ENCODE measurements at regions not wholly inside any gene's neighbourhood (a gene's known extent, or its start where the extent isn't known, plus 50 kb on each side); places are given as distances from the start of the nearest gene placed in this dataset.

DNA sequence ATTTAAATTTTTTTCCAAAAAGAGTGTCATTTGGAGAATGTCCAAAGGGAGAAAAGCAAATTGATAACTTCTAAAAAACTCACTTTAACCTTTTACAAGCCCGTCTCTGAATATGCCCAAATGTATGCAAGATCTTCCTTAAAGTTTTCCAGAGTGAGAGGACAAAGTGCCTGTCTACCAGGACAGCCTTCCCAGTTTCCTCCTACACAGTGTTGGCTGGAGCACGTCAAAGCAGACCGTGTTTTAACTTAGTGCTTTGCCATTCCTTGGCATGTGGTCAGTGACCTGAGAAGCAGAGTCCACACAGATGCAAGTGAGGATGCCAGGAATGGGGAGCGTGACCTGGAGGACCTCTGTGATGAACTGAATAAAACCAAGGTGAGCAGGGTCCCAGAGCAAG, 245.7 kb downstream of the FAM43A start:
- no peak overlapping the region for H3K27ac ChIP-seq
- no peaks in the 10 kb centered on the region for H3K27me3 ChIP-seq
- DNase-seq, result no peak
- no peaks in the 10 kb centered on the region for H3K36me3 ChIP-seq
- H3K4me3 ChIP-seq, result no peak overlapping the region
- no peaks in the 10 kb centered on the region for H3K4me1 ChIP-seq
- H3K9me3 ChIP-seq (replicated peaks), result no peaks in the 10 kb centered on the region; the same call in 1 of the 2 replicates

- Histone ChIP-seq H3K4me3 (no peak overlapping the region), H3K36me3 (no peaks in the 10 kb centered on the region), H3K27ac (no peak overlapping the region), H3K9me3 (replicated peaks) (no peaks in the 10 kb centered on the region; the same call in 1 of the 2 replicates), H3K27me3 (no peaks in the 10 kb centered on the region), H3K4me1 (no peaks in the 10 kb centered on the region)
- DNase-seq, result no peak
Observed at GRCh38 chr3:194931865-194932264, 246.2 kb downstream of the FAM43A start.

GRCh38 chr3:194933465-194933864, 247.8 kb downstream of the FAM43A start:
- H3K27me3 ChIP-seq, result no peaks in the 10 kb centered on the region
- H3K27ac ChIP-seq, result no peak overlapping the region
- H3K4me3 ChIP-seq, result no peak overlapping the region
- no peaks in the 10 kb centered on the region; the same call in 1 of the 2 replicates for H3K9me3 ChIP-seq (replicated peaks)
- DNase-seq, result no peak
- no peaks in the 10 kb centered on the region for H3K4me1 ChIP-seq
- H3K36me3 ChIP-seq, result no peaks in the 10 kb centered on the region

- DNase-seq, result no peak
- H3K27me3 ChIP-seq, result no peaks in the 10 kb centered on the region
- no peaks in the 10 kb centered on the region for H3K4me1 ChIP-seq
- no peaks in the 10 kb centered on the region; the same call in 1 of the 2 replicates for H3K9me3 ChIP-seq (replicated peaks)
- H3K4me3 ChIP-seq, result no peak overlapping the region
- H3K27ac ChIP-seq, result no peak overlapping the region
- H3K36me3 ChIP-seq, result no peaks in the 10 kb centered on the region
Observed at GRCh38 chr3:194935061-194935460, 249.4 kb downstream of the FAM43A start.

DNA sequence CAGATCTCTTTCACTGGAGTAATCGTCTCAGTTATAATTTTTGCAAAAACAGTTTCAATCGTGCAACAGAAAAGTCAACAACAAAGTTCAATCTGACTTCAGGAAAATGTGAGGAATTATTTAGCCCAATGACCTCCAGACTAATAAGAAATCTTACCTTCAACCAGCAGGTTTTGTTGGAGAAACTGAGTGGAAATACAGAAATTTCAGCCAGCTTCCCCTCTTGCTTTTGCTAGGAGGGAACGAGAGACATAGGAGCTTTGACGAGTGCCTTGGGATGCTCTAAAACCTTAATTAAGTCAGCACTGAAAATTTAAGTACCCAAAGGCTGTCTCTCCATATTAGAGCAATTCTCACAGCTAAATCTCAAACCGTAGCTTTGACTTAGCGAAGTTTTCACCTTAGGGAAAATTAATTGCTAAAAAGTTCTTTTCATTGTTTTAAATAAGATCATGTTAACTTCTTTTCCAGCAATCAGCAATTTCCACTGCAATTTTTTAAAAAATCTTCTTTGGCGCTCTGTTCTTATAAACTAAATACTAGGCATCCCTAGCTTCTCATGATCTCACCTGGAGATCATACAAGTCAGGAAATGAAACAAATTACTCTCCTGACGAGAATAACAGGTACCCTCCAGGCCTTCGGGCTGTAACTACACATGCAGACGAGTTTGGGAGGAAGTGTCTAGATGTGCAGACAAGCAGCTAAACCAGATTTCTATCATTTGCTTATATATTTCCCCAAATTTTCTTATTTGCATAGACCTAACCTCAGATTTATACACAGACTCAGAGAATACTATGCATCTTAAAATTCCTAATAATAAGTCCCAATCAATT, 250.2 kb downstream of the FAM43A start:
- no peak overlapping the region for H3K27ac ChIP-seq
- H3K36me3 ChIP-seq, result no peaks in the 10 kb centered on the region
- no peak overlapping the region for H3K4me3 ChIP-seq
- no peaks in the 10 kb centered on the region for H3K4me1 ChIP-seq
- no peaks in the 10 kb centered on the region for H3K27me3 ChIP-seq
- H3K9me3 ChIP-seq (replicated peaks), result no peaks in the 10 kb centered on the region; the same call in 1 of the 2 replicates
- DNase-seq, result no peak

DNA sequence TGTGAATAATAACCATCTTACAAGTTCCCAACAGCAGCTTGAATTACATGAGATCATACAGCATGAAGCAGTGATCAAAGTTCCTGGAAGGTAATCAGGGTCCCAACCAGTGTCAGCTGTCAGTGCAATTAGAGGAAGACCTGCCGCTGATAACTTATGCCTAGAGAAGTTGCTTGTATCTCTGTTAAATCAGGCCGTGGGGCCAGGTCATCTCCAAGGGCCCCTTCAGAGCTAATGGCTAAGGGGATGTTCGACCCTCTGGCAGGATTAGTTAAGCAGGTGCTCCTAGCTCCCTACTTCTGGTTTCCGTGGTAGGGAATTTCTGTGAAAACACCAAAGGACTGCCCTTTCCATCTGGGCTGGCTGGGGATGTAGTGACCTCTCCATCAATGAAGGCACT, 251.0 kb downstream of the FAM43A start:
- Histone ChIP-seq H3K36me3 (no peaks in the 10 kb centered on the region), H3K4me1 (no peaks in the 10 kb centered on the region), H3K27me3 (no peaks in the 10 kb centered on the region), H3K4me3 (no peak overlapping the region), H3K9me3 (replicated peaks) (no peaks in the 10 kb centered on the region; the same call in 1 of the 2 replicates), H3K27ac (no peak overlapping the region)
- DNase-seq, result no peak

DNA sequence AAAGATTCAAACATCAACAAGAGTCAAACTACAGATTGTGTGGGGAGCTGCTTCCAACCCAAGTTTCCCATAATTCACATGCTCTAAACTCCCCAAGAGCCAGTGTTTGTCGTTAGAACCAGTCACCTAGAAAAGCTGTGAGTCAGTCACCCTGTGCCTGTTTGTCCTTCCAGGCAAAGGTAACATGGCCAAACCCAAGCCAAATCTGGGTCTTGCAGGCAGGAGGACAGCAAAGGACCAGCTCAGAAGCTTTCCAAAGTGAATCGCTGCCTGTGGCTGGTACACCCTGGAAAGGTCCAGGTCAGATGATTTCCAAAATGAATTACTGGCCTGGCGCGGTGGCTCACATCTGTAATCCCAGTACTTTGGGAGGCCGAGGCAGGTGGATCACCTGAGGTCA, 251.5 kb downstream of the FAM43A start:
- no peak for DNase-seq
- no peak overlapping the region for H3K4me3 ChIP-seq
- H3K27ac ChIP-seq, result no peak overlapping the region
- H3K4me1 ChIP-seq, result no peaks in the 10 kb centered on the region
- no peaks in the 10 kb centered on the region for H3K27me3 ChIP-seq
- H3K9me3 ChIP-seq (replicated peaks), result no peaks in the 10 kb centered on the region; the same call in 1 of the 2 replicates
- no peaks in the 10 kb centered on the region for H3K36me3 ChIP-seq

DNA sequence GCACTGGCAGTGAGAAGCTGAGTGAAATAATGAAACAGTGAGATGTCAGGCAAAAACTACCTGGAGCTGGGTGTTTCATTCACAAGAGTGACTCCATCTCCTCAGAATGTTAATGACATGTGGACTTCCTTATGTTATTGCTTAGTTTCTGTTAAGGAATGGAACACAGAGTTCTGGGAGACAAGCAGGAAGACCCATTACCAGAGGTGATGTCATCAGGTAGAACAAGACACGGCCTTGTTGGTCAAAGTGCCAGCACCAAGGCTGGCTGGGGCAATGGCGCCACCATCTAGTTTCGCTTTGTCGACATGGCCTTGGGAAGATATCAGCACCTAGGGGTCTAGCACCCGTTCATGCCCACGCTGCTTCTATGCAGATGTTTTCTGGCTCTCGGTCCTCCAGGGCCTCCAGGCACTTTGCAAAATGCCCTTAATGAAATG, 252.2 kb downstream of the FAM43A start:
- no peak for DNase-seq
- Histone ChIP-seq H3K4me1 (no peaks in the 10 kb centered on the region), H3K36me3 (no peaks in the 10 kb centered on the region), H3K27ac (no peak overlapping the region), H3K27me3 (no peaks in the 10 kb centered on the region), H3K9me3 (replicated peaks) (no peaks in the 10 kb centered on the region; the same call in 1 of the 2 replicates), H3K4me3 (no peak overlapping the region)

DNA sequence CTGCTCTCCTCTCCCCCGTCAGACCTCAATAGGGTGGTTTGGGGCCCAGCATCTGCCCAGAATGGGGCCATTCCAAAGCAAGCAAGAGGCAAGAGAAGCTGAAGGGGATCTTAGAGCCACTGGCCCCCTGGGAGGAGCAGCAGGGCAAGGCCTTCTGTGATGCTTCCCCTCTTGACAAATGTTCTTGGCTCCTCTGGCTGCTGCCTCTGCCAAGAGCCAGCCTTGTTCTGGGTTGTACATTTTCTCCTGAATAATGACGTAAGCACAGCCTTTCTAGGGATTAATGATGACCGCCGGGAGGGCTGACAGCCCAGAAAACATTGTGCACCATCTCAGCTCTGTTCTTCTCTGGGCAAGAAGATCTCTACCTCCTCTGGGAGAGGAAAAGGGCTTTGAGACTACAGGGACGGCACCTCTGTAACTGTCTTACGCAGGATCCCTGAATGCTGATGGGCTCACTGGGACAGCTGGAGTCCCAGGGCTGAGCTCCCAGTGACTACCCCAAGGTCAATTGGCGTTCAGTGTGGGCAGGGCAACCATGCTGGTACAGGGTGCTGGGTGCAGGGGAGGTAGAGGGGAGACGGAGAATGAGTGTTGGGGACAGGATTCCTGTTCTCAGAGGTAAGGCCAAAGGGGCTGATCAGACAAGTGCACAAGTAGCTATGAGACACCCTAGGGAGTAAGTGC, 253.3 kb downstream of the FAM43A start:
- Histone ChIP-seq H3K36me3 (no peaks in the 10 kb centered on the region), H3K9me3 (replicated peaks) (no peaks in the 10 kb centered on the region), H3K4me3 (no peak overlapping the region), H3K27me3 (no peaks in the 10 kb centered on the region), H3K27ac (no peak overlapping the region), H3K4me1 (no peaks in the 10 kb centered on the region)
- no peak for DNase-seq

DNA sequence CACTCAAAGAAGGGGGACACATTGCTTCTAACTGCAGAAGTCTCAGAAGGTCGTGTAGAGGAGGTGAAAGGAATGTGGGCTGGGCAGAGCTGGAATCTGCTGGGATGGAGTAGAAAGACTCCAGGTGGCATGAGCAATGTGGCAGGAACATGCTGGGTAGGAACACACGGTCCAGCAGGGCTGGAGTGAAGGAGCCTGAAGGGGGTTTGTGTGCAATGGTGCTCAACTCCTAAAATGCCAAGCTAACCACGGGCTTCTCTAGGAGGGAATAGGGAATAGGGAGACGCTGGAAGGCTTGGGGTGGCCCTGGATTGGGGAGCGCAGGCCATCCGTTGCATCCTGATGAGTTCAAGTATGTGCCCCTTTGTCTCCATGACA, 253.8 kb downstream of the FAM43A start:
- H3K36me3 ChIP-seq, result no peaks in the 10 kb centered on the region
- DNase-seq, result no peak

DNA sequence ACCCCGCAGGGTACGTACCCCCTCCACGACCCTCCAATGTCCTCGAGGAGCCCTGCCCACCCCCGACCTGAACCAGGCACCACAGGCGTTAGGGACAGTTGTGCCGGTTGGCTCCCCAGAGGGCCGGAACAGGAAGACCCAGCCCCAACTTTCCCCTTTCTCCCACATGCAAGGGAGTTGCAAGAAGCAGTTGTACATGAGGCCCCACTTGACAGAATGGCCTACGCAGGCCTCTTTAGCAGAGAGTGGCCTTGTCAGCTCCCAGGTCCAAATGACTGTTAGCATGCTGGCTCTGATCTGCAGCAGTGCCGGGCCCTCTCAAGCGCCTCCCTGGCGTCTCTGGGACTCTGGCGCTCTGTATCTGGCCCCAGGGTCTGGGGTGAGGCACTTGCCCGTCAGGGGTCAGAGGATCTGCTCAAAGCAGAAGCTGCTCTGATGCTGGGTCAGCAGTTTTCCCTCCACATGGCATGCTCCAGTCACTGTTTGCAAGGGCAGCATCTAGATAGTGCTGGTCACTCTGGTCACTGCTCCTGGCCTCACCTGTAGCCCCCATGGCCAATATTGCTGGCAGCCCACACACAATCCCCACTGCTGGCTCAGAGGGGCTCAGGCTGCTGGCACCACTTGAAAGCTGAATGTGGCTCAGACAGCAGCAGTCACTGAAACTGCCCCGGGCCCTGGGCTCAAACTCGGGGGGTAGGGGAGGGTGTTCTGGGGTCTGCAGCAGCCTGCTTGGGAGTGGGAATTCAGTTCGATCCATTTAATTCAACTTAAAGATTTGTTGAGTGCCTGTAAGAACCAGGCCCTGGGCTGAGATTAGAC, 254.5 kb downstream of the FAM43A start:
- no peak for DNase-seq
- Histone ChIP-seq H3K36me3 (no peaks in the 10 kb centered on the region), H3K27ac (no peak overlapping the region), H3K27me3 (no peaks in the 10 kb centered on the region), H3K9me3 (replicated peaks) (no peaks in the 10 kb centered on the region), H3K4me3 (no peak overlapping the region), H3K4me1 (no peaks in the 10 kb centered on the region)

More for the DNA sequence above, 253.8 kb downstream of the FAM43A start:
- Histone ChIP-seq H3K27me3 (no peaks in the 10 kb centered on the region), H3K27ac (no peak overlapping the region), H3K9me3 (replicated peaks) (no peaks in the 10 kb centered on the region), H3K4me3 (no peak overlapping the region), H3K4me1 (no peaks in the 10 kb centered on the region)

DNA sequence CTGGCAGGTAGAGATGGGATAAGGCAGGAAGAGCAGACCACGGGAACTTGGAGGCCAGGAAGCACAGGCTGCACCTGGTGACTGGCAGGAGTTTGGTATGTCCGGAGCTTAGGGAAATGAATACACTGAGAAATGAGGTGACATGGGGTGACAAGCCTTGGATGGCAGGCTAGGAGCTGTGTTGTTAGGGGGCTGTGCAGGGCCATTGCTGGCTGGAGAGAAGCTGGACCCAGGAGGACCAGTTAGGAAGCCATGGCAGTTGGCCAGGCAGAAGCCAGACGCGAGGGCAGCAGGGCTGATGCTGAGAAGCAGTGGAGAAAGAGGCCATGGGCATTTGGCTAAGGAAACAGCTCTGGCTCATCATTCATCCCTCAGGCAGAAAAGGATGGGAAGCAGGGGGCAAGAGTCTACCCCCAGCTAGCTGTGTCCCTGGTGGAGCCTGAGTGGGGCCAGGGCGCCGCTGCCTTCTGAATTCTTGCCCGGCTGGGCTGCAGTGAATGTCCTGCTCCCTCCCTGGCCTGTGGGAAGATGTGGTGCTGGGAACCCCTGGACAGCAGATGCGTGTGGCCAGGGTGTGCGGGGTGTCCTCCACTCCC, 255.8 kb downstream of the FAM43A start:
- Histone ChIP-seq H3K27me3 (no peaks in the 10 kb centered on the region), H3K27ac (no peak overlapping the region), H3K4me3 (no peak overlapping the region), H3K9me3 (replicated peaks) (no peaks in the 10 kb centered on the region), H3K4me1 (no peaks in the 10 kb centered on the region), H3K36me3 (no peaks in the 10 kb centered on the region)
- no peak for DNase-seq

- no peaks in the 10 kb centered on the region for H3K27me3 ChIP-seq
- no peaks in the 10 kb centered on the region for H3K9me3 ChIP-seq (replicated peaks)
- no peak for DNase-seq
- no peak overlapping the region for H3K27ac ChIP-seq
- no peaks in the 10 kb centered on the region for H3K4me1 ChIP-seq
- H3K4me3 ChIP-seq, result no peak overlapping the region
- H3K36me3 ChIP-seq, result no peaks in the 10 kb centered on the region
Observed at GRCh38 chr3:194941956-194942511, 256.4 kb downstream of the FAM43A start.

DNA sequence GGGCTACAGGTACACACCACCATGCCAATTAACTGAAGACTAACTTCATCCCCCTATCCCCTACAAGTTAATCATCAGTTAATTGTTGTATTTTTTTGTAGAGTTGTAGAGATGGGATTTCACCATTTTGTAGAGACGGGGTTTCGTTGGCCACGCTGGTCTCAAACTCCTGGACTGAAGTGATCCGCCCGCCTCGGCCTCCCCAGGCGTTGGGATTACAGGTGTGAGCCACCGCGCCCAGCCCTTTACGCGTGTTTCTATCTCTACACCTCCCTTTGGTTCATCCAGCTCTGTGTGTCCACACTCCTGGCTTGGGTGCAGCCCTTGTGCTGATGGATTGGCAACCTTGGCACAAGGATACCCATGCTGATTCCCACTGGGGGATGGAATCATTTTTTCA, 258.8 kb downstream of the FAM43A start:
- H3K27ac ChIP-seq, result no peak overlapping the region
- H3K4me3 ChIP-seq, result no peak overlapping the region
- DNase-seq, result no peak
- no peaks in the 10 kb centered on the region for H3K27me3 ChIP-seq
- no peaks in the 10 kb centered on the region for H3K4me1 ChIP-seq
- 0 out of 2 replicates have a peak, but pooled peaks cover 2% of the 10 kb centered on the region for H3K36me3 ChIP-seq
- H3K9me3 ChIP-seq (replicated peaks), result no peaks in the 10 kb centered on the region

Measured in SJCRH30 (cell line).